Amniotic epithelial cell (primary cell): ENCODE measurements at regions not wholly inside any gene's neighbourhood (a gene's known extent, or its start where the extent isn't known, plus 50 kb on each side); places are given as distances from the start of the nearest gene placed in this dataset.

ENCODE experiments used
- DNase-seq: peaks from one replicate; pipeline ENCODE4 v3.0.0-alpha.2; 2010; ENCODE audit warnings: low read depth

DNA sequence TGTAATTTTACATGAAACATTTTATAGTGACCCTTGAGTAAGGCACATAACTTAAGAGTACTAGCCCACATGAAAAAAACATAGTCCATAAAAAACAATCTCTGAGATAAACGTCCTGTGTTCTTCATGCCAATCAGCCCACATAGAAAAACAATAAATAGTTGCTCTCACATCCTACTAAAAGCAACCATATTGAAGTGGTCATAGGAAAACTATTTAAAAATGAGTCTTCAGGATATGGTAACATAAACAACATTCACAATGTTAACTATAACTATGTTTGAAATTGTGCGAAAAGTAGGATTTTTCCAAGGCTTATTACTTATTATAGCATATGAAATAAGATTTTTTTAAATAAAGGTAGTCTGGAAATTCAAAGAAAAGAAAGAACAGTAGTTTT is 77.1 kb upstream of the EPHA5 start:
- DNase-seq = no peak

DNA sequence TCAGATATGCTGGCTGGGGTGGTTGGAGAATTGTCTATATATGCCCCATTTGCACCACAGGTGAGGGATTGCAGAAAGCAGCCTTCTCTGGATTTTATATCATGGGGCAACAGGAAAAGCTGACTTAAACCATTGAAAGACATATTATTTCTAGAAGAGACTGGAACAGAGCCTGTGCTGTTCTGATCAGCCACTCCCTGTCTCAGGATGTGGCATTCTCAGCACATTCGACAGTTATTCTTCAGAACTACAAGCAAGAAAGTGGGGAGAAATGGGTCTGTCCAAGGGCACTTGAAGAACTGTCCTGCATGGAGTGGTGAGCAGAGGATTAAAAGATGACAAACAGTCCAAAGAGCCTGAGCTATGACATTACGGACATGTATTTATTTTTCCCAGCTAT is 67.8 kb upstream of the EPHA5 start:
- DNase-seq = no peak

DNA sequence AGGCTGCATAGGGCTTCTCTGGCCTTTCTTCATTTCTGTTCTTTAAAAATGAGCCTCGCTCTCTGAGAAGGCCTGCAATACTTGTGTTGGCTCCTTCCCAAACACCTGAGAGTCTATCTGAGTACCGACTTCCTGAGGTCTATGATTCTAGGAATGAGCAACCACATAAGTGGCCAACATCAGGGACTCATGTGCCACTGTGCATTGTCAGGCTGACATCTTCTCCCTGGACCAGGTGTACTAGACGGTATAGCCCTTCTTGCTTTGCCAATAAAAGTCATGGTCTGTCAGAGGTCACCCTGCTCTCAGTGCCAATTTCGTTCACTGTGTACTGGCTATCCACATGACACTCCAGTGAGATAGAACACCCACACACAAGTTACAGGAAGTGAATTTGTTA is 67.4 kb upstream of the EPHA5 start:
- no peak for DNase-seq

DNA sequence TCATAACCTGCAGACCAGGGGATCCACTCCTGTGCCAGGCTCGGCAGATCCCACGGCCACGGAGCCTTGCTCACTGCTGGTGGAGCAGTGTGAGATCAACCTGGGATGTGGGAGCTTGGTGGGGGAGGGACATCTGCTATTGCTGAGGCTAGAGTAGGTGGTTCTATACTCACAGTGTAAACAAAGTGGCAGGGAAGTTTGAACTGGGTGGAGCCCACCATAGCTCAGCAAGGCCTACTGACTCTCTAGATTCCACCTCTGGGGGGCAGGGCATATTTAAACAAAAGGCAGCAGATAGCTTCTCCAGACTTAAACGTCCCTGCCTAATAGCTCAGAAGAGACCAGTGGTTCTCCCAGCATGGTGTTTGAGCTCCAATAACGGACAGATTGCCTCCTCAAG is 54.7 kb upstream of the EPHA5 start:
- DNase-seq = no peak
